Activated T-cell treated with anti-CD3 and anti-CD28 coated beads, Interleukin-2, amount 50 U/mL, for 24 hours (primary cell): ENCODE measurements at regions not wholly inside any gene's neighbourhood (a gene's known extent, or its start where the extent isn't known, plus 50 kb on each side); places are given as distances from the start of the nearest gene placed in this dataset.
"Not testable (repeated sequence)": the region's sequence is repeated elsewhere in the genome, so short reads cannot be mapped to it uniquely, and the experiment has no call there.

Experiments
- DNase-seq: peaks from one replicate; pipeline ENCODE4 v3.0.0-alpha.2; 2020
- H3K27ac Mint-ChIP-seq: 2 replicates; pipeline ENCODE4 v1.8.0; 2020; ENCODE audit warnings: mild to moderate bottlenecking, mixed read lengths
- H3K27me3 Mint-ChIP-seq: 2 replicates; pipeline ENCODE4 v1.8.0; 2020; ENCODE audit warnings: mixed read lengths
- H3K36me3 Mint-ChIP-seq: 2 replicates; pipeline ENCODE4 v1.8.0; 2020; ENCODE audit warnings: low read depth, mixed read lengths
- H3K4me1 Mint-ChIP-seq: 2 replicates; pipeline ENCODE4 v1.8.0; 2020; ENCODE audit warnings: low read depth, mixed read lengths
- H3K4me3 Mint-ChIP-seq: 2 replicates; pipeline ENCODE4 v1.8.0; 2020; ENCODE audit warnings: mild to moderate bottlenecking, moderate library complexity, mixed read lengths
- H3K9me3 Mint-ChIP-seq: 2 replicates; pipeline ENCODE4 v1.8.0; 2020; ENCODE audit warnings: mixed read lengths

DNA sequence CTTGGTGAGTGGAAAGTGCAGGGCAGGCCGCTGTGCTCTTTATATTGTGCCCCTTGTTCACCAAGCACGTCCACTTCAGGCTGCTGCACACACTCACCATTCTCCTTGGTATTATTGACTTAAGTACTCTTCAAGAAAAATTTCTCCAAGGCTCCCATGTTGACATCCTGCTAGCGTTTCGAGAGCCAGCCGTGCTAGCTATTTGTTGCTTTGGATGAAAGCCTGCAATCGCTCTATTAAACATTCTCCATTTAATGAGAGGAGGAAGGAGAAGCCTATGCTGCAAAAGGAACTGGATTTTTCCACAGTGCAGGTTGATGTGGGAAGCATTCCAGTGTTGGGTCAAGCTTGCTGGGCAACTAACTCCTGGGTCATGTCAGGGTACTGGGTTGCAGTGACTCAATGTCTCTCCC lies 113.5 kb downstream of the CD83 start:
- Mint-ChIP-seq H3K27ac (no peak overlapping the region), H3K9me3 (peaks cover 2% of the 10 kb centered on the region), H3K4me3 (no peak overlapping the region), H3K27me3 (no peaks in the 10 kb centered on the region), H3K4me1 (peaks cover 26% of the 10 kb centered on the region), H3K36me3 (no peaks in the 10 kb centered on the region)
- DNase-seq: no peak

DNA sequence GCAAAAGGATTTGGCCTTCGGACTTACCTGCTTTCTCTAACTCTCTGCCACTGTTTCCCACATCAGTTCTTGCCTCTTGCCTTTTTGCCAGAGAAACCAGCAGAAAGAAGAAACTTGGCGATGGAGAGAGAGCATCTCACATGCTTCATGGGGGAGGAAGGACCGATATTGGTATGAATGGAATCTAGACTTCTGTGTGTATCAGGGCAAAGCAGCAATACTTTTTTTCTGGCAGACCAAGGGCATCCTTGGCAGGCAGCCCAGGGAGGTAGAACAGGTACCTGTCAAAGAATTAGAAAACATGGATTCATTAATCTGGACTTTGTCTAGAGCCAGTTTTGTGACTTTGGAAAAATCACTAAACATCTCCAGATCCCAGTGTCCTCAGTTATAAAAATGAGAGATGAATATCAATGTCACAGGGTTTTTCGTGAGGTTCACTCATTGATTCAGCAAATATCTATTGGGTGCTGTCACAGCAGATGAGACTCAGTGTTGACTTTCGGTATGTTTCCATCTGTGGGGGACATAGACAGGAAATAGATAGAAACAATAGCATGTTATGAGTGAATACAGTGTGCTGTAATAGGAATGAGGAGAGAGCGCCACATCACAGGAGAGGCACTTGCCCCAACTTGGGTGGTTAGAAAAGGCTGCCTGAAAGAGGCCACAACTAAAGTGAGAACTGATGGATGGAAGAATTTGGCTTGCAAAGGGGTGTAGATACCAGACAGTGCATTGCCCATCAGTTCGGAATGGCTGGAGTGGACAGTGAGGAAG lies 114.1 kb downstream of the CD83 start:
- peaks cover 26% of the 10 kb centered on the region for H3K4me1 Mint-ChIP-seq
- no peaks in the 10 kb centered on the region for H3K9me3 Mint-ChIP-seq
- H3K4me3 Mint-ChIP-seq: no peak overlapping the region
- no peaks in the 10 kb centered on the region for H3K27me3 Mint-ChIP-seq
- H3K36me3 Mint-ChIP-seq: no peaks in the 10 kb centered on the region
- DNase-seq: no peak
- no peak overlapping the region for H3K27ac Mint-ChIP-seq

DNA sequence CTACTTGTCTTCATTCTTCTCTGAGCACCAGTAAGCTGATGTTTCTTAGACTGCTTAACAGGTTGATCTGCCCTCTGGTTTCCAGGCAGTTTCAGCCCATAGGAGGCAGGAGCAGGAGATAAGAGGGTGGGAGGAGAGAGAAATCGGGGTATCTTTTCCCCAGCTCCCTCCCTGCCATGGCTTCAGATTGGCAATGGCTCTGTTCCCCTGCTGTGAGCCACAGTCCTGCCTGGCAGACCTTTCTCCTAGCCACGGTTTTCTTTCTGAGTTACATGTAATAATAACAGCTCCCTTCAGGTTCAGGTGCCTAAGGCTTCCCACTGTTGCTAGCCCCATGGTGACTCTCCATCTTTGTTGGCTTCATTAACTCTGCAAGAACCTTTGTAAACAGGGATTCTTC lies 115.3 kb downstream of the CD83 start:
- Mint-ChIP-seq H3K4me3 (no peak overlapping the region), H3K36me3 (no peaks in the 10 kb centered on the region), H3K27ac (no peak overlapping the region), H3K27me3 (no peaks in the 10 kb centered on the region), H3K9me3 (no peaks in the 10 kb centered on the region), H3K4me1 (peaks cover 23% of the 10 kb centered on the region)
- no peak for DNase-seq

DNA sequence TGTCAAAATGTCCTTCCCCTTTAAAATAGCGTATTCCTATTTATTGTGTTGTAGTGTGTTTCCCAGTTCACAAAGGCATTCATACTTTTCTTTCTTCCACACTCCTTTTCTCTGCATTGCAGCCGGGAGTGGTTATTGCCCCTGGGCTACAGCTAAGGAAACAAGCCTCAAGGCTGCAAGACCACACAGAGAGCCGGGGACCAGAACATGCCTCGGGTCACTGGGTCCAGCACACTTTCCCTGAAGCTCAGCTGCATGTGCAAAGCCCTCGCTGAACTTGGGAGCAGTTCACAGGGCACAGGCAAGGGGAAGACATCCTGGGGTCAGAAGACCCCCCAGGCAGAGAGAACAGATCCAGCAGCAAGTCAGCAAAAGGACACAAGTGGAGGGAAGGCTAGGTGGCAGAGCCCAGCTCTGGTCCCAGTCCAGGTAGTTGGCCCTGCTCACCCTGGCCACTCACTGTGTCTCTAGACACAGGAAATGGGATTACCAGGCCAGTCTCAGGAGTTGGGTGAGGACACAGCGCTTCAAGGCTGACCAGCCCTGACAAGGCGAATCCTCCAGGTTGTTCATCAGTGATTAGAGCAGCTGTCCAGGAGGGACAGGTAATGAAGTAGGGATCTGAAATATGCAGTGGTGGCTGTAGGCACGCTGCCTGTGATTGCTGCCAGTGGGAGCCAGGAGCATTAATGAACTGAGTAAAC lies 118.2 kb downstream of the CD83 start:
- H3K9me3 Mint-ChIP-seq: peaks cover 4% of the 10 kb centered on the region

DNA sequence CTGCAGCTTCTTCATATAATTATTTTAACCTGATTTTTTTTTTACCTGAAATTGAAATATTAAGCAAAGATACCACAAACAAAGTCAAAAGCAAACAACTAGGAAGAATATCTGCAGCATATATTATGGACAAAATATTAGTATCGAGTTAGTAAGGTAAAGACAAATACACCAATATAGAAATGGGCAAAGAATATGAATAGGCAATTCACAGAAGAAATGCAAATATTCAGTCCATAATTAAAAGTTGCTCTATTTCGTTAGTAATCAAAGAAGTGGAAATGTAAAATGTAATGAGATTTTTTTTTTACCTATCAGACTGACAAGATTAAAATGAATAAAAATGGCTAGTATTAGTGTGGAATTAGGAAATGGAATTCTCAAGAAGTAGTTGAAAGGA lies 121.5 kb downstream of the CD83 start:
- DNase-seq: no peak
- H3K27me3 Mint-ChIP-seq: no peaks in the 10 kb centered on the region
- no peak overlapping the region for H3K27ac Mint-ChIP-seq
- peaks cover 4% of the 10 kb centered on the region for H3K4me1 Mint-ChIP-seq
- no peaks in the 10 kb centered on the region for H3K36me3 Mint-ChIP-seq
- peaks cover 4% of the 10 kb centered on the region for H3K9me3 Mint-ChIP-seq
- no peak overlapping the region for H3K4me3 Mint-ChIP-seq

More for the DNA sequence above, 118.2 kb downstream of the CD83 start:
- Mint-ChIP-seq H3K4me1 (peaks cover 10% of the 10 kb centered on the region), H3K4me3 (no peak overlapping the region), H3K27ac (no peak overlapping the region), H3K36me3 (no peaks in the 10 kb centered on the region), H3K27me3 (no peaks in the 10 kb centered on the region)
- DNase-seq: no peak

DNA sequence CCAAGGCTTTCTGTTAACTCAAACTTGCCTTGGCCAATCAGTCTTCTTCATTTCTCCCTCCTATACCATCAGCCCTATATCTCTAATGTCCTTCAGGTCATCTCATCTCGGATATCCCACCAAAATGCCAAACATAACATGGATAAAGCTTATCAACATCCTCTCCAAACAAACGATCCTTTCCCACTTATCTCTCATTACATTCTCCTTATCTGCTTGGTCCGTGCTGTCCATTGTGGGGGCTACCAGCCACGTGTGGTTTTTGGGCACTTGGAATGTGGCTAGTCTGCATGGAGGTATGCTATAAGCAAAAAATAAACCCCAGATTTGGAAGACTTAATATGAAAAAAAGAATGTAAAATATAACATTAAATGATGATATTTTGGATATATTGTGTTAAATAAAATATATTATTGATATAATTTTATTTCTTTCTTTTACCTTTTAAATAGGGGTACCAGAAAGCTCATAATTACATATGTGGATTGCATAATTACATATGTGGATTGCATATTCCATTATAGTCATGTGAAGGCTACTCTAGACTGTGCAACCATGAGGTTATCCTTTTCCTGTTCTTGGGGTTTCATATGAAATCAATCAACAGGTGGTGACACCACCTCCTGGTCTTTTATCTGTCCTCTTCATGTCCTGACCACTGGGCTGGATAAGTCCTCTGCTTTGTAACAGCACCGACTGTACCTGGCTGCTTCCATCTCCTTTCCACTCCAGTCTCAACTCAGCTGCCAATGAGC lies 123.0 kb downstream of the CD83 start:
- H3K27ac Mint-ChIP-seq: no peak overlapping the region
- H3K4me3 Mint-ChIP-seq: no peak overlapping the region
- peaks cover 4% of the 10 kb centered on the region for H3K4me1 Mint-ChIP-seq
- H3K9me3 Mint-ChIP-seq: peaks cover 4% of the 10 kb centered on the region
- no peaks in the 10 kb centered on the region for H3K36me3 Mint-ChIP-seq
- H3K27me3 Mint-ChIP-seq: no peaks in the 10 kb centered on the region
- no peak for DNase-seq

DNA sequence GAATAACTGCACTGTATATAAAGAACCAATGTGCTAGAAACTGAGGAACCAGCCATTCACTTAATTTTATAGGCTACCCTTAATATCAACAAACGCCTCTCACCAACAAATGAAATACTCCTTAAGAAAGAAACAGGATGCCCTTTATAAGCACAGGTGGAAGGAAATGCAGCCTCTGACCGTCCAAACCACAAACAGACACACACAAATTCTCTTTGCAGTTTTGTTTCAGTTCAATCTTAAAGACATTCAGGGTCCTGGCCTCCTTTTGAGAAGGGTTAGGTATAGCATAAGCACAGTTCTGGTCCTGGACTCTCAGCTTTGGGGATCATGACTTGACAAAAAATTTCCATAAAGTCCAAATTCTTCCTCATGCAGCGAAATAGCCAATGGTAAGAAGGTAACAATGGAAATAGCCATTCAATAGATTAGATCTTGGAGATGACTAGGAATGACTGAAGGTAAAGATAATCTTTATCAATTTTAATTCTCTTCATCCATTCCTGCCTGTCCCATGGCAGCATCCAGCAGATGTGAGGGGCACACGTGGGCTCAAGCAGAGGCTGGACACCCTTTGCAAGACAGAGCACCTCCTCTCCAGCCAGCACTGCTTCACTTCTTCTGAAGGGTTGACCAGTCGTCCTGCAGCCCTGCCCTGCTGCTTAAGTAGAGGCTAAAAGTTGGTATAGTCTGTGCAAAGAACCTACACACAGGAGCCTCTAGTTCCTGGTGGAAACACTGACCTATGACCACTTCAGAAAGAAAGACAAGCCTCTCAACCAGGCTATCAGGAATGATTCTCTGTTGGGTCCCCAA lies 123.9 kb downstream of the CD83 start:
- Mint-ChIP-seq H3K27me3 (no peaks in the 10 kb centered on the region), H3K4me1 (peaks cover 4% of the 10 kb centered on the region), H3K36me3 (no peaks in the 10 kb centered on the region), H3K9me3 (peaks cover 4% of the 10 kb centered on the region), H3K27ac (no peak overlapping the region), H3K4me3 (no peak overlapping the region)
- no peak for DNase-seq

DNA sequence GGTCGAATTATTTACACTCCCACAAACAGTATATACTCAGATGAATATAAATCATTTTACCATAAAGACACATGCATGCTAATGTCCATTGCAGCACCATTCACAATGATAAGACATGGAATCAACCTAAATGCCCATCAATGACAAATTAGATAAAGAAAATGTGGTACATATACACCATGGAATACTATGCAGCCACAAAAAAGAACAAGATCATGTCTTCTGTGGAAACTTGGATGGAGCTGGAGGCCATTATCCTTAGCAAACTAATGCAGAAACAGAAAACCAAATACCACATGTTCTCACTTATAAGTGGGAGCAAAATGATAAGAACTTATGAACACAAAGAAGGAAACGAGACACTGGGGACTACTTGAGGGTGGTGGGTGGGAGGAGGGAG lies 125.3 kb downstream of the CD83 start:
- not testable (repeated sequence) for H3K36me3 Mint-ChIP-seq, H3K27me3 Mint-ChIP-seq, H3K9me3 Mint-ChIP-seq, H3K27ac Mint-ChIP-seq, H3K4me1 Mint-ChIP-seq, DNase-seq, H3K4me3 Mint-ChIP-seq

DNA sequence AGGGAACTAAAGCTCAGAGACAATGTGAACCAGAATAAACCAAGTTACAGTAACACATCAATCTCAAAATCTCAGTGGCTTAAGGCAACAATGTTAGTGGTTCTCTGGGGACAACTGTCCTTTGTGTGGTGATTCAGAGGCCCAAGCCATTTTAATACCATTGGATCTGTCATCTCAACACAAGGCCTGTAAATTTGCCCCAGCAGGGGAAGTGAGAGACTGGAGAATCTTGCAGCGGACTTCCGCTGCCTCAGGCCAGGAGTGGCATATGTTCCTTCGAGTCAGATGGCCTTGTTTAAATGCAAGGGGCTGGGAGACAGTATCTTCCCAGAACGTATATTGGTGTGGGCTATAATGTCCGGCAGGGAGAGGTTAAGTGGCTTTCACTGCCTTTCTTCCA lies 126.0 kb downstream of the CD83 start:
- Mint-ChIP-seq H3K9me3 (peaks cover 3% of the 10 kb centered on the region), H3K4me1 (peaks cover 4% of the 10 kb centered on the region), H3K4me3 (no peak overlapping the region), H3K27ac (no peak overlapping the region), H3K27me3 (no peaks in the 10 kb centered on the region), H3K36me3 (no peaks in the 10 kb centered on the region)
- no peak for DNase-seq

DNA sequence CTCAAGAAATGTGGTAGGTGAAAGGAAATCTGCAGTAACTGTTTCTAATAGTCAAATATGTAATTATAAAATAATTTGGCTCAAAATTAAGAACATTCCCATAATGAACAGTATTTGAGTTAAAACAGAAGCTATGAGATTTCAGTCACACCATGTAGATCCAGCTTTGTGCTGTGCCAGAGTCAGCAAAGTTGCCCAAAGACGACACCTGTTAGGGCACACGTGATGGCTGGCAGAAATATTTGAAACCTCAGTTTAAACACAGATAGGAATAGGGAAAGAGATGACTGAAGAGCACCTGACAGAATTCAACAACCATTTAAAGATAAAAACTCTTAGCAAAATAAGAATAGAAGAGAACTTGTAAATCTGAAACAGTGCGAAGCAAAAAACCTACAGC lies 129.3 kb downstream of the CD83 start:
- H3K4me1 Mint-ChIP-seq: no peaks in the 10 kb centered on the region
- H3K4me3 Mint-ChIP-seq: no peak overlapping the region
- H3K27me3 Mint-ChIP-seq: no peaks in the 10 kb centered on the region
- DNase-seq: no peak
- H3K27ac Mint-ChIP-seq: no peak overlapping the region
- H3K9me3 Mint-ChIP-seq: no peaks in the 10 kb centered on the region
- no peaks in the 10 kb centered on the region for H3K36me3 Mint-ChIP-seq

DNA sequence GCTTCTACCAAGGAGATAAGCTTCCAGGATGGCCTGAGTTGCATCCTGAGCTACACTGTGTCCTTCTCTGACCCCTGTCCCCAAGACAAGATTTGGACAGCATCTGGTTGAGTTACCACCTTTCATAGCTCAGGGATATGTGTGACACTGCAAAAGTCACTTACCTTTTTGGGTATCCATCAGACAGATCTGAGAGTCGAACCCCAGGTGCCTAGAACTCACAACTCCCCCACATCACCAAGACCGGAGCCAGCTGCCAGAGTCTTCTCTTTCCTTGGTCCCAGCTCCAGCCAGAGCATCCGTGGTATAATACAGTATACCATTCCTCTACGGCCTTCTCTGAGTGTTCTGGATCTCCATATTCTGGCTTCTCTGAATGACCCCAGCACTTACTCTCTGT lies 133.0 kb downstream of the CD83 start:
- no peaks in the 10 kb centered on the region for H3K36me3 Mint-ChIP-seq
- peaks cover 7% of the 10 kb centered on the region for H3K4me1 Mint-ChIP-seq
- no peaks in the 10 kb centered on the region for H3K27me3 Mint-ChIP-seq
- no peak overlapping the region for H3K4me3 Mint-ChIP-seq
- H3K27ac Mint-ChIP-seq: no peak overlapping the region
- H3K9me3 Mint-ChIP-seq: no peaks in the 10 kb centered on the region
- DNase-seq: no peak

DNA sequence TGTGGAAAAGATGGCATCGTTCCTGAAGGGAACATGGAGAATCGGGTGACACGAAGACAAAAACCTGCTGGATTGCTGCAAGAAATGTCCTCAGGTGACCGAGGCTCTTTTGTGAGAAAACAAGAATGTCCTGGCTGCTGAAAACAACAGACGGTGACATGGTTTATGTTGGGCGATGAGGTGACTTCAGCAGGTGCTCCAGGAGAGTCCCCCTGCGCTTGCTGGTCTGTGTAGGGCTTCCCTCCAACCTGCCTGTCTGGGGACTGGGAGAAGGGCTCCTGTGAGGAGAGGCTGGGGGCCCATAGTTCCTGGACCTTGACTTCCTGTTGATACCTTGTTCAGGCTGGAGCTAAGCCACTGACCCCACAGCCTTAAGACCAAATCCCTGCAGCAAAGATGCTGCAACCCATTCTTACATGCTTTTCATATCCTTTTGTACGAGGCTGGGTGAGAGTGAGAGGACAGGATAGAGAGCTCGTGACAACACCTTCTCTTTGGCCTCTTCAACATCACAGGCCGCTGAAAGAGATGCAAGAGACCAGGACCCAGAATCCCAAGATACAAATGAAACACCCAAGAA lies 134.8 kb downstream of the CD83 start:
- Mint-ChIP-seq H3K9me3 (no peaks in the 10 kb centered on the region), H3K27me3 (no peaks in the 10 kb centered on the region), H3K4me3 (no peak overlapping the region), H3K4me1 (peaks cover 7% of the 10 kb centered on the region), H3K27ac (no peak overlapping the region), H3K36me3 (no peaks in the 10 kb centered on the region)
- DNase-seq: no peak

DNA sequence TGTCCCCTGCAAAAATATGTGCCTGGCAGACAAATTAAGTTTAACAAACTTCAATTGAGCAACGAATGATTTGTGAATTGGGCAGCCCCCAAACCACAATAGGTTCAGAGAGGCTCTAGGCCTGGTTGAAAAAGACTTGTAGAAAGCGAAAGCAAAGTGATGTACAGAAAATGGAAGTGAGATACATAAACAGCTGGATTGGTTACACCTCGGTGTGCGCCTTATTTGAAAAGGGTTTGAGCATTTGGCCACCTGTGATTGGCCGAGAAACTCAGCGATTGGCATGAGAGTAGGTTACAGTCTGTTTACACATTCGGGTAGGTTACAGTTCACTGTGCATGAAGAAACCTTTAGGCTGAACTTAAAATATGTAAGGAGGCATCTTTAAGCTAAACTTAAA lies 136.9 kb downstream of the CD83 start:
- peaks cover 7% of the 10 kb centered on the region for H3K4me1 Mint-ChIP-seq
- no peaks in the 10 kb centered on the region for H3K9me3 Mint-ChIP-seq
- H3K36me3 Mint-ChIP-seq: no peaks in the 10 kb centered on the region
- no peak overlapping the region for H3K4me3 Mint-ChIP-seq
- H3K27me3 Mint-ChIP-seq: no peaks in the 10 kb centered on the region
- DNase-seq: no peak
- no peak overlapping the region for H3K27ac Mint-ChIP-seq

DNA sequence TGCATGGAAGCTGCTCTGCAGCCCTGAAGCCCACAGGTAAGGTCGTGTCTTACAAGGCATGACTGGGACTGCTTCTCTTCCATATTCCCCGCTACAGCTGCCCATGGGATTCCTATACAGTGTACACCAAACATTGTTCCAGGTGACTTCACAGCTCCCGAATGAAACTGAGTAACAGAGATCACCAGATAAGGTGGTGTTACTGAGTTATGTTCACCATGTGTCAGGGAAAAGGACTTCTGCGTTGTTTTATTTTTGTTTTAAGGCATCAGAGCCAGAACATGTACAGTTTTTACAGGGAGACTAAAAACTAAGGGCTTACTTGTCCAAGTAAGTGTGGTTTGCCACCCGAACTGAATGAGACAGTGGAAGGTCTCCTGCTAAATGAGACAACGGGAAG lies 138.3 kb downstream of the CD83 start:
- Mint-ChIP-seq H3K27me3 (no peaks in the 10 kb centered on the region), H3K4me3 (no peak overlapping the region), H3K36me3 (no peaks in the 10 kb centered on the region), H3K9me3 (peaks cover 2% of the 10 kb centered on the region), H3K27ac (no peak overlapping the region), H3K4me1 (peaks cover 7% of the 10 kb centered on the region)
- DNase-seq: no peak
